ENCODE measurements at regions not wholly inside any gene's neighbourhood (a gene's known extent, or its start where the extent isn't known, plus 50 kb on each side); places are given as distances from the start of the nearest gene placed in this dataset.
A peak's percentile ranks its signal among the peaks of the same experiment; 100 is the strongest.

- TF ChIP-seq POLR2A (IDR thresholded peaks at IDR 0.05; ENCODE audit: low read length) (no peak), GATA1 (IDR thresholded peaks at IDR 0.05; ENCODE audit: low read depth, low read length) (no peak)
- no peak for DNase-seq
Observed at GRCh38 chr11:37572491-37573171, 974.6 kb upstream of the RAG2 start.

- TF ChIP-seq GATA1 (IDR thresholded peaks at IDR 0.05; ENCODE audit: low read depth, low read length) = no peak
- no peak for TF ChIP-seq POLR2A (IDR thresholded peaks at IDR 0.05; ENCODE audit: low read length)
Observed at GRCh38 chr11:37571246-37571645, 973.2 kb upstream of the RAG2 start.

DNA sequence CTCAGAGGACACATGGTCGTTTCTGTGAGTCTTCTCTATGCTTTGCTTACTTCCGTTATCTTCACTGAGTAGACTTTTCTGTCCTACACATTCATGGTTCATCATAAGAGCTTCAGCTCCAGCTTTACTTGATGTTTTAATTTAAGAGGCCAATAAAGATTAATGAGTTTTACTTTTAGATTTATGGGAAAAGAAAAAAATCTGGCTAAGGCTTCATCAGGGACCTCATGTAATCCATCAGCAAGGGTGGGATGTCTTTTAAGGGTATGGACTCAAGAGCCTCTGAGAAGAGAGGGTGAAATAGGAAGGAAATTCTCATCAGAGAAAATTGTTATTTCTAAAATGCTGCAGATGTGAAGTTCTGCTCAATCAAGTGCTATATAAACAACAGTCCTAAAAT lies 963.0 kb upstream of the RAG2 start:
- DNase-seq = no peak
- no peak for TF ChIP-seq GATA1 (IDR thresholded peaks at IDR 0.05; ENCODE audit: low read depth, low read length)
- TF ChIP-seq POLR2A (IDR thresholded peaks at IDR 0.05; ENCODE audit: low read length) = no peak

More at GRCh38 chr11:37571246-37571645, 973.2 kb upstream of the RAG2 start:
- no peak for DNase-seq

- no peak for DNase-seq
- no peak for TF ChIP-seq GATA1 (IDR thresholded peaks at IDR 0.05; ENCODE audit: low read depth, low read length)
- TF ChIP-seq POLR2A (IDR thresholded peaks at IDR 0.05; ENCODE audit: low read length) = no peak
Observed at GRCh38 chr11:37560346-37560745, 962.3 kb upstream of the RAG2 start.

- TF ChIP-seq POLR2A (IDR thresholded peaks at IDR 0.05; ENCODE audit: low read length) (no peak), GATA1 (IDR thresholded peaks at IDR 0.05; ENCODE audit: low read depth, low read length) (no peak)
- no peak for DNase-seq
Observed at GRCh38 chr11:37558619-37559210, 960.7 kb upstream of the RAG2 start.

DNA sequence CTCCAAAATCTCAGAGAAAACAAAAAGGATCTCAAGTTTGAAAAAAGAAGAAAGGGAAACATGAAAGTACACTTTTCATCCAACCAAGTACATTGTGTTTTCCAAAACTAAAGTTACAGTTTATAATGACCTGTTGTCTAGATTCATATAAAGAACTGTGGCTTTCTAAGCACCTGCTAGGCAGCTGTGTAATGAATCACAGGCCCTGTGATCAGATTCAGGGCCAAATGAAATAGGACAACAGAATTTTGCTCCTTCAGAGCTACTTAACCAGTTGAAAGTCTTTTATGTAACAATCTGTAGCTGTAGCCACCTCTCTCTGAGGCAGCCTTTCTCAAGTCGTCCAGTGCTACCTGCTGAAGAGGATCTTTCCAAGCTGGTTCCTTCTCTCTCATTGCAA lies 960.0 kb upstream of the RAG2 start:
- DNase-seq = no peak
- no peak for TF ChIP-seq POLR2A (IDR thresholded peaks at IDR 0.05; ENCODE audit: low read length)
- TF ChIP-seq GATA1 (IDR thresholded peaks at IDR 0.05; ENCODE audit: low read depth, low read length) = no peak

- TF ChIP-seq GATA1 (IDR thresholded peaks at IDR 0.05; ENCODE audit: low read depth, low read length) (no peak), POLR2A (IDR thresholded peaks at IDR 0.05; ENCODE audit: low read length) (no peak)
Observed at GRCh38 chr11:37552284-37552683, 954.2 kb upstream of the RAG2 start.

DNA sequence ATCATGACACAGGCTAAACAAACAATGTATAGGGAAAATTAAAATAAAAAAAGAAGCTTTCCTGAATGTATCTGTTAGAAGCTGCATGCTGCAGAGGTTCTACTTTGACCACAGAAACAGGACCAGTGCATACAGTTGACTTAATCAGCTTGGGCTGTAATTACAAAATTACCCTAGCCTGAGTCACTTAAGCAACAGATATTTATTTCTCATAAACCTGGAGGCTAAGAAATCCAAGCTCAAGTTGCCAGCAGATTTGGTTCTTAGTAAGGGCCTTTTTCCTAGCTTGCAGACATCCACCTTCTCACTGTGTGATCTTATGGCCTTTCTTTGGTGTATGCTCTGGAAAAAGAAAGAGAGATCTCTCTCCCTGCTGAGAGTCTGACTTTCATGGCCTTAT lies 946.5 kb upstream of the RAG2 start:
- TF ChIP-seq GATA1 (IDR thresholded peaks at IDR 0.05; ENCODE audit: low read depth, low read length) (no peak), POLR2A (IDR thresholded peaks at IDR 0.05; ENCODE audit: low read length) (no peak)
- DNase-seq = no peak

More at GRCh38 chr11:37552284-37552683, 954.2 kb upstream of the RAG2 start:
- DNase-seq = no peak

DNA sequence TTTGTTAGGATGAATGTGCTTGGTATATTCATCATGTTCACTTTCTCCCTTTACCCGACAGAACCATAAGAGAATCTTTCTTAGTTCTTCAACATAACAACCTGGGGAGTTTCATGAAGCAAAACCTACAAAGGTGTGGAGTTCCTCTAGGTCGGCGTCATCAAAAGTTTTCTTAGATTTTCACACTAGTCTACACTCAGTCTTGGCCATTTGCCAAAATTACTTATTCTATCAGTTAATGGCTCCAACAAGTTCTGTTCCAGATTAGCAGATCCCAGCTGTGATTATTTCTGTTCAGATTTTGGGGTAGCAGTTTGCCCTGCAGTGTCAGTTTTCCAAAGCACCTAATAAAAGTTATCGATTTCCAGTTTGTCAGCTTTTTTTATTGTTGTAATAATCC lies 935.8 kb upstream of the RAG2 start:
- TF ChIP-seq POLR2A (IDR thresholded peaks at IDR 0.05; ENCODE audit: low read length) (no peak), GATA1 (IDR thresholded peaks at IDR 0.05; ENCODE audit: low read depth, low read length) (no peak)
- no peak for DNase-seq

GRCh38 chr11:37533087-37533486 lies 935.1 kb upstream of the RAG2 start:
- no peak for TF ChIP-seq POLR2A (IDR thresholded peaks at IDR 0.05; ENCODE audit: low read length)
- TF ChIP-seq GATA1 (IDR thresholded peaks at IDR 0.05; ENCODE audit: low read depth, low read length) = no peak
- DNase-seq = peak in 1 of 2 experiments; percentile 1

- no peak for DNase-seq
- no peak for TF ChIP-seq POLR2A (IDR thresholded peaks at IDR 0.05; ENCODE audit: low read length)
- no peak for TF ChIP-seq GATA1 (IDR thresholded peaks at IDR 0.05; ENCODE audit: low read depth, low read length)
Observed at GRCh38 chr11:37532271-37532670, 934.2 kb upstream of the RAG2 start.

- DNase-seq = no peak
- TF ChIP-seq POLR2A (IDR thresholded peaks at IDR 0.05; ENCODE audit: low read length) (no peak), GATA1 (IDR thresholded peaks at IDR 0.05; ENCODE audit: low read depth, low read length) (no peak)
Observed at GRCh38 chr11:37527545-37527944, 929.5 kb upstream of the RAG2 start.

- TF ChIP-seq GATA1 (IDR thresholded peaks at IDR 0.05; ENCODE audit: low read depth, low read length) (no peak), POLR2A (IDR thresholded peaks at IDR 0.05; ENCODE audit: low read length) (no peak)
Observed at GRCh38 chr11:37525336-37525735, 927.3 kb upstream of the RAG2 start.

DNA sequence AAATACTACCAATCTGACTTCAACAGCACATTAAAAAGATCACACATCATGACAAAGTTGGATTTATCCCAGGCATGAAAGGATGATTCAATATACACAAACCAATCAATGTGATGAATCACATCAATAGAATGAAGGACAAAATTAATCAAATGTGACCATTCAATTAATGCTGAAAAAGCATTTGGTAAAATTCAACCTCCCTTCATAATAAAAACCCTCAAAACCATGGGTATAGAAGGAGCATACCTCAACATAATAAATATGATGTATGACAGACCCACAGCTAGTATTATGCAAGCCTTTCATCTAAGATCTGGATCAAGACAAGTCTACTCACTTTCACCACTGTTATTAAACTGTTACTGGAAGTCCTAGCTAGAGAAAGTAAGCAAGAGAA lies 921.7 kb upstream of the RAG2 start:
- TF ChIP-seq GATA1 (IDR thresholded peaks at IDR 0.05; ENCODE audit: low read depth, low read length) = no peak
- TF ChIP-seq POLR2A (IDR thresholded peaks at IDR 0.05; ENCODE audit: low read length) = no peak
- DNase-seq = no peak

More at GRCh38 chr11:37525336-37525735, 927.3 kb upstream of the RAG2 start:
- DNase-seq = no peak

DNA sequence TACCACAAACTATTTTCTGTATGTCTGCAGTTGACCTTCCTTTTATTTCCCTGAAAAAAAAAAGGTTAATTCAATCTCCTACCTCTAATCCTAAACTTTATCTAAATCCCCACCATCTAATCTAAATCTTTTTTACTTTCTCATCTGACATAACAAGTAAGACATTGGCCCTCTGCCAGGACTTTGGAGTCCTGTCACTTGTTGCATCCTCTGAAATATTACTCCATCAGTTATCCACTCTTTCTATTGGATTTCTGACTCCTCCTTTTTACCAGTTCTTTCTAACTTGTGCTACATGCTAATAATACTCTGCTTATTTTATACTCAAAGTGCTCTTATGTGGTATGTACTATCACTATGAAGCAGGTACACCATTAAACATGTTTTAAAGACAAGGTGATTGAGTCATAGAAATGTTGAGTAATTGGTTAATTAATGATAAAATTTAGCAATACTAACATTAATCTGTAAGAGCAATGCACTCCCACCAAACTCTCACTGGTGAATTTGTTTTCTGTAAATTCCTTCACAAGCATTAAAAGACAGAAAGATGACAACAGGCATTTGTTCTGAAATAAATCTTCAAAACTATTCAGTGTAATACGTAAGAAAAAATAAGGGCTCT lies 914.2 kb upstream of the RAG2 start:
- TF ChIP-seq GATA1 (IDR thresholded peaks at IDR 0.05; ENCODE audit: low read depth, low read length) = no peak
- no peak for TF ChIP-seq POLR2A (IDR thresholded peaks at IDR 0.05; ENCODE audit: low read length)
- no peak for DNase-seq
